ENCODE measurements at regions not wholly inside any gene's neighbourhood (a gene's known extent, or its start where the extent isn't known, plus 50 kb on each side); places are given as distances from the start of the nearest gene placed in this dataset.

DNA sequence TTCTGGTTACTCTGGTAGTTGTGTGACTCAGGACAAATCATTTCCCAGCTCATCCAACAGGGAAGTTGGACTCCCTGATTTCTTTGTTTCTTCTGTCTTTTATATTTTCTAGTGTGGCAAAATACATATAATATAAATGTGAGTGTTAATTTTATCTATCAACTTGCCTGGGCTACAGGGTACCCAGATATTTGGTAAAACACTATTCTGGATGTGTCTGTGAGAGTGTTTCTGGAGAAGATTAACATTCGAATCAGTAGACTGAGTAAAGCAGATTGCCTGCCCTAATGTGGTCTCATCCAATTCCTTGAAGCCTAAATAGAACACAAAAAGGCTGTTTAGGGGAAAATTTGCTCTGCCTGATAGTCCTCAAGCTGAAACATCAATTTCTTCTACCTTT, 91.1 kb upstream of the EPCAM start:
- TF ChIP-seq GATA1 (IDR thresholded peaks at IDR 0.05; ENCODE audit: low read depth, low read length) (no peak), POLR2A (IDR thresholded peaks at IDR 0.05; ENCODE audit: low read length) (no peak)
- no peak for DNase-seq

GRCh38 chr2:47277187-47277586, 91.9 kb upstream of the EPCAM start:
- DNase-seq: no peak
- no peak for TF ChIP-seq POLR2A (IDR thresholded peaks at IDR 0.05; ENCODE audit: low read length)
- no peak for TF ChIP-seq GATA1 (IDR thresholded peaks at IDR 0.05; ENCODE audit: low read depth, low read length)

- DNase-seq: no peak
- TF ChIP-seq POLR2A (IDR thresholded peaks at IDR 0.05; ENCODE audit: low read length): no peak
- TF ChIP-seq GATA1 (IDR thresholded peaks at IDR 0.05; ENCODE audit: low read depth, low read length): no peak
These were observed 93.0 kb upstream of the EPCAM start for GRCh38 chr2:47276061-47276460.

DNA sequence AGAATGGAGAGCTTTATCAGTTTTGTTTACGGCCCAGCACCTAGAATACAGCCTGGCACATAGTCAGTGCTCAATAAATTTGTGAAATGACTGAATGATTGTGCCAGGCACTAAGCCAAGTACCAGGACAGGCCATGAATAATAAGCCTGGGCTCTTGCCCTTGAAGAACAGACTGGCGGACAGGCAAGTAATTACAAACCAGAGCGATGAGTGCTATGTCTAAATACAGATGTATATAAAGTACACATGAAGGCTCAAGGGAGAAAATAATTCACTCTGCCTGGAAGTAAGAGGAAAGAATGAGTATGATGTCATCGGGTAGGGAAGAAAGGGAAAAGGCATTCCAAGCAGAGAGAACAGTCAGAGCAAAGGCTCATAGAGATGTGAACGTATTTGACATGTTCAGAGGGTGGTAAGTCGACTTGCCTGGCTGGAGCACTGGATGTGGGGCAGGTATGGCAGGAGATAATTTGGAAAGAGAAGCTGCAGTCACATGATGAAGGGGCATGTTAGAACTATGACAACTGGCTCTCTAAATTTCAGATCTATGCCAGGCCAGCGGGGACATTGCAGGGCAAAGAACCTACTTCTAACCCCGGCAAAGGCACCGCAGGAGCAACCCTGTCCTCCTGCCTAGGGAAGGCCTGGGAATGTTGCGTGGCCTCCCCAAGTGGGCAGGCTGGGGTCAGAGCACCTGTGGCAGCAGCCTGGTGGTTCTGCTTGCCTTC, 94.9 kb upstream of the EPCAM start:
- DNase-seq: no peak
- no peak for TF ChIP-seq GATA1 (IDR thresholded peaks at IDR 0.05; ENCODE audit: low read depth, low read length)
- TF ChIP-seq POLR2A (IDR thresholded peaks at IDR 0.05; ENCODE audit: low read length): no peak

GRCh38 chr2:47272905-47273758, 96.0 kb upstream of the EPCAM start:
- DNase-seq: no peak
- TF ChIP-seq POLR2A (IDR thresholded peaks at IDR 0.05; ENCODE audit: low read length) (no peak), GATA1 (IDR thresholded peaks at IDR 0.05; ENCODE audit: low read depth, low read length) (no peak)

DNA sequence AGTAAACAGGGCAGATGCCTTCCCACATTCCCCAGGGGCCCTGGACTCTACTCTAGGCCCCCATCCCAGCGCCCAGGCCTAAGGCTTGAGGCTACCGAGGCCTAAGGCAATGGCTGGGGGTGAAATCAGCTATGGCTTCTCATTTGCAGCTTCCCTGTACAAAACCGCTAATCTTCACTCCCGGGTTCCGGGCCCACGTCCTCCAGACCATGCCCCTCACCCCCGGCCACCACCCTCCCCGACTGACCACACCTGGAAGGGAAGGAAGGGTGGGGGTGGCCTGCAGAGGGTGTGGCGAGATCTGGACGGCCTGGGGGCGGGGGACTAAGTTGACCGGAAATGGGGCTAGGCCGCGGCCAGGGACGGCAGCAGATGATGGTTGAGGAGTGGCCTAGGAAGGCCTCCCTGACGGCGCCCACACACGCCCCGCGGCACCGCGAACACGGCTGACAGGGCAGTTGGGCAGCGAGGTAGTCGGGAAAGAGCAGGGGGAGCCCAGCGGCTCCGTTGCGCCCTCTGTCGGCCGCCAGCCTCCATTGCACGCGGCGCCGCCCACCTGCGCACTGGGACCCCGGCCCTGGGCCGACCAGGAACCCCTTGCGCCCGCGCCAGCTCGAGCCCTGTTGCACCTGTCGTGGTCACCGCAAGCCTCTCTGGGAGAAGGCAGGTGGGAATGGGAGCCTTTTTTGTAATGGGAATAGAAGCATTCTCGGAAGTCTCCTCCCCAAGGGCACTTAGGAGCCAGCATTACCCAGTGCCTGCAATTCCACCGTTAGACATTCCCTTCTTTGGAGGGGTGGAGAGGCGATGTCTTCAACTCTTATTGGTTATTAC, 95.9 kb upstream of the CALM2 start:
- peak; percentile 61 to 68 for DNase-seq
- TF ChIP-seq GATA1 (IDR thresholded peaks at IDR 0.05; ENCODE audit: low read depth, low read length) (no peak), POLR2A (IDR thresholded peaks at IDR 0.05; ENCODE audit: low read length) (no peak)

GRCh38 chr2:47271054-47272000, 95.0 kb upstream of the CALM2 start:
- TF ChIP-seq GATA1 (IDR thresholded peaks at IDR 0.05; ENCODE audit: low read depth, low read length) (no peak), POLR2A (IDR thresholded peaks at IDR 0.05; ENCODE audit: low read length) (no peak)
- DNase-seq: no peak

DNA sequence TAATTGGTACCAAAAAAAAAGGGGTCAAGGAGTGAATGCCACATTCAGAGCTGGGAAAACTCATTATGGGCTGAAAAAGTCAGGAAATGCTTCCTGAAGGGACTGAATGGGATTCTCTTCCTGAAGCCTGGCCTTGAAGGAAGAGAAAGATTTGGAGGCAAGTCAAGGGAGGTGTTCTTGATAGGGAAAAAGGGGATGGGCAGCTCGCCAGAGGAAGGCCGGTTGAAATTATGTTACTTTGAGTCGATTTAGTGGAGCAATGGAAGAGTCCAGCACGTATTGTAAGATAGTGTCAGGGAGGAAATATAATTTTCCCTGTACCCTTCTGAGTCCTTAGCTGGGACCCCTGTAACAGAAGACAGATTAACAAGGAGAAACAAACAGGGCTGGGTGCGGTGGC, 94.1 kb upstream of the CALM2 start:
- no peak for TF ChIP-seq POLR2A (IDR thresholded peaks at IDR 0.05; ENCODE audit: low read length)
- TF ChIP-seq GATA1 (IDR thresholded peaks at IDR 0.05; ENCODE audit: low read depth, low read length): no peak
- DNase-seq: no peak

DNA sequence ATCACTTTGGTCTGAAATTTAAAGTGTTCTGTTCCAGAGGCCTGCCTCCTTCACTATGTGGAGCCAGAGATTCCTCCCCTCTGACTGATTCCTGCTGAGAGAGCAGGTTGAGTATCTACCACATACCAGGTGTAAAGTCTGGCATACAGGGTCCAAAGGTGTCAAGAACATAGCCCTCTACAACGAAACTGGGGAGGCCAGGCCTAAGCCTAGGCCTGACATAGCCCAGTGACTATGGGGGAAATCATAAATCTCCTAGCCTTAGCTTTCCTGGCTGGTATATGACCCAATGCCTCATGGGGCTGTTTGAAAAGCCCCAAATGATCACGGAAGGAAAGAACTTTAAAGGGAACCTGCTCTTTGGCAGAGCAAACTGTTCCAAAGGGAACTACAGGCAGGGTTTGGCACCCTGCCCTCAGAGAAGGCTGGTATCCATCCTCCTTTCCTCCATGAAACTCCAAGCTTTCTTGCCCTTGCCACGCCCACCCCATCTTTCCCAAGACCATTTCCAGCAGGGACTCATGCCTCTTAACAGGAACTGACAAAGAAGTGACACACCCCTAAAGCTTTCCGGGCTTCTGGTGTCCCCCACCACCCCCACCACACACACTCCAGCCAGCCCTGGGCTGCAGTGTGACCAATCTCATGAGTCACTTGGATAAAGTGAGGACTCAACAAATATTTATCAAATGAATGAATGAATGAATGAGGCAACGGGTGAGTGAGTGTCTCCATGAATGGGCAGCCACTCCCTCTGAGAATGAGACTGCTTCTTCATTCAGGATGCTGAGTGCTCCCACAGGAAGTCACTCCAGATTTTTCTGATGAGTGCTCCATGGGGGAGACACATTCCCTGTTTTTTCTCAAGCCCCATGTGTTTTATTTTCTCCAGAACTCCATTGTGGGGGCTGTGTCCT, 93.3 kb upstream of the CALM2 start:
- no peak for TF ChIP-seq POLR2A (IDR thresholded peaks at IDR 0.05; ENCODE audit: low read length)
- no peak for TF ChIP-seq GATA1 (IDR thresholded peaks at IDR 0.05; ENCODE audit: low read depth, low read length)
- DNase-seq: peak in 1 of 2 experiments; percentile 10

DNA sequence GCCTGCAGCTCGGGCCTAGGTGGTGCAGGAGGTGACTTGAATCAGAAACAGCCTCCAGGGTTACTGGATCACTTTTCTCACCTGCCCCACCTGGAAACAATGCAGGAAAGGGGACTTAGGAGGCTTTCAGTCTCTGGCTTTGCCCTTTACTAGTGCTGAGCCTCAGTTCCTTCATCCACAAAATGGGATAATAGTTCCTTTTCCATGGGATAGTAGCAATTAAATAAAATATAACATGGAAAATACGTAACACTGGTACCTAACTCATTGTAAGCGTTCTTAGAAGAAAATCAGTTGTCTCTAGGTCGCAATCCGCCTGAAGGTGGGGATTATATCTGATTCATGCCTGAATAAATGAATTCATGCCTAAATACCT, 91.4 kb upstream of the CALM2 start:
- no peak for DNase-seq
- TF ChIP-seq GATA1 (IDR thresholded peaks at IDR 0.05; ENCODE audit: low read depth, low read length): no peak
- no peak for TF ChIP-seq POLR2A (IDR thresholded peaks at IDR 0.05; ENCODE audit: low read length)

DNA sequence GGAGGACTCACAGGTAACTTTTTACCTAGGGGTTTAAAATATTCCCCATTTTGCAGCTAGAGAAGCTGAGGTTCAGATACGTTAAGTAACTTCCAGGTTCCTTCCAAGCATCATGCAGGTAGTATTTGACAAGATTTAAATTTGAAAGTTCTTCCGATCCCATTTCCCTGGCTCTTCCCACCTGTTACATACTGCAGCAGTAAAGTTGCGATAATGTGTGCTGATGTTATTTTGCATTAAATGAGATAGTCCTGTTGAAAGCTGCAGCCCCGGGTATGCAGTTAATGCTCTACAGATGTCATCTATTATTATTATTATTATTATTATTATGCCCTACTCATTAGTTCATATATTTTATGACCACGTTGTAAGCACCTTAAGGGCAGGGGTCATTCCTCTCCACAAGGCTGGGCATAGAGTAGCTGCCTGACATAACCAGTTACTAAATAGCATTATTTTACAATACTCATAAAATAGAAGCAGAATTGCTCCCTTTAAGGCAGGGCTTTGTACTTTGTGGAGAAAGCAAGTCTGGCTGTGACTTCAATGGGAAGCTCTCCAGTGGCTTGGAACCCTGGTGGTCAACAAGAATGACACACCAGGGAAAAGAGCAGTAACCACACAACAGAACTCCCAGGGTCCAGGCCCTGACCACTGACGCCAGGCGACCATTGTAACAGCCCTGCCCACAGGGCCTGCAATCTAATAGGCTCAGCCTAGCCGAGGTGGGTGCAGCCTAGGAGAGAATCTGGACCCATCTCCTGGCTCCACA, 90.8 kb upstream of the CALM2 start:
- TF ChIP-seq GATA1 (IDR thresholded peaks at IDR 0.05; ENCODE audit: low read depth, low read length): no peak
- no peak for DNase-seq
